NK-92 treated with Interleukin-12 subunit alpha and Interleukin-12 subunit beta, amount 100 ng/mL, for 24 hours (cell line): ENCODE measurements at regions not wholly inside any gene's neighbourhood (a gene's known extent, or its start where the extent isn't known, plus 50 kb on each side); places are given as distances from the start of the nearest gene placed in this dataset.
"Not testable (repeated sequence)": the region's sequence is repeated elsewhere in the genome, so short reads cannot be mapped to it uniquely, and the experiment has no call there.

ENCODE experiments used
- DNase-seq: peaks from one replicate; lab custom pipeline; 2025; lab: John Stamatoyannopoulos, UW

- no peak for DNase-seq
Observed at GRCh38 chr9:22650946-22651345, 204.3 kb downstream of the DMRTA1 start.

- DNase-seq, result no peak
Observed at GRCh38 chr9:22654833-22655232, 208.2 kb downstream of the DMRTA1 start.

- no peak for DNase-seq
Observed at GRCh38 chr9:22657713-22658112, 211.1 kb downstream of the DMRTA1 start.

GRCh38 chr9:22658484-22658883 is 211.9 kb downstream of the DMRTA1 start:
- DNase-seq, result not testable (repeated sequence)

- no peak for DNase-seq
Observed at GRCh38 chr9:22682536-22682935, 235.9 kb downstream of the DMRTA1 start.

GRCh38 chr9:22682961-22683699 is 236.5 kb downstream of the DMRTA1 start:
- DNase-seq, result peak; percentile 20

GRCh38 chr9:22683700-22684075 is 237.1 kb downstream of the DMRTA1 start:
- DNase-seq, result peak; percentile 2

- DNase-seq, result no peak
Observed at GRCh38 chr9:22693156-22693555, 246.5 kb downstream of the DMRTA1 start.

- DNase-seq, result no peak
Observed at GRCh38 chr9:22700171-22700570, 253.5 kb downstream of the DMRTA1 start.

GRCh38 chr9:22718653-22719052 is 272.0 kb downstream of the DMRTA1 start:
- DNase-seq, result no peak

GRCh38 chr9:22722492-22722891 is 275.9 kb downstream of the DMRTA1 start:
- DNase-seq, result no peak

- no peak for DNase-seq
Observed at GRCh38 chr9:22731786-22732185, 285.2 kb downstream of the DMRTA1 start.

- DNase-seq, result no peak
Observed at GRCh38 chr9:22739712-22740111, 293.1 kb downstream of the DMRTA1 start.

- no peak for DNase-seq
Observed at GRCh38 chr9:22740781-22741180, 294.2 kb downstream of the DMRTA1 start.

- no peak for DNase-seq
Observed at GRCh38 chr9:22742401-22742800, 295.8 kb downstream of the DMRTA1 start.

- DNase-seq, result no peak
Observed at GRCh38 chr9:22773501-22774220, 327.0 kb downstream of the DMRTA1 start.

GRCh38 chr9:22790329-22790728 is 343.7 kb downstream of the DMRTA1 start:
- DNase-seq, result no peak

GRCh38 chr9:22808876-22809275 is 362.3 kb downstream of the DMRTA1 start:
- no peak for DNase-seq

GRCh38 chr9:22809371-22809770 is 362.7 kb downstream of the DMRTA1 start:
- DNase-seq, result no peak

- no peak for DNase-seq
Observed at GRCh38 chr9:22813529-22813928, 366.9 kb downstream of the DMRTA1 start.

GRCh38 chr9:22815246-22815645 is 368.6 kb downstream of the DMRTA1 start:
- DNase-seq, result no peak

GRCh38 chr9:22817181-22817580 is 370.6 kb downstream of the DMRTA1 start:
- no peak for DNase-seq

GRCh38 chr9:22829236-22829635 is 382.6 kb downstream of the DMRTA1 start:
- DNase-seq, result no peak

GRCh38 chr9:22838266-22838665 is 391.6 kb downstream of the DMRTA1 start:
- no peak for DNase-seq
